ENCODE measurements at regions not wholly inside any gene's neighbourhood (a gene's known extent, or its start where the extent isn't known, plus 50 kb on each side); places are given as distances from the start of the nearest gene placed in this dataset.

DNA sequence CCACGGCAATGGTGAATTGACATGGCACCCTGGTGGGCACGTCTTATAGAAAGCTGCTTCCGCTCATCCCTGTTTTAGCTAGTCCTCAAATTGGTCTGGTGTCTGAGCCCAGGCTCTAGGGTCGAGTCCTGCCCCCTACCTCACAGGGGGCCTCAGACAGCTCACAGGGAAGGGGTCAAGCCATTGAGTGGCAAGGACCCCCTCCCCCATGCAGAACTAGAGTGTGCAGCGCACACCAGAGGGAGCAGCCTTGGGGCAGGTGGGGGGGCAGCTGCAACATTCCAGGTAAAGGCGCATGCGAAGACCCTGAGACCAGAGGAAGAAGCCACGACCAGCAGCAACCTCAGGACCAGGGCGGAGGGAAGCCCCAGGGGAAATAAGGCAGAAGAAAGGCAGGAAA, 240.4 kb upstream of the PPP2R2D start:
- H3K27ac ChIP-seq: no peak overlapping the region
- ChIA-PET POLR2A (ENCODE audit: low non-redundant PET) (no interaction called here), CTCF (no interaction called here)
- DNase-seq (ENCODE audit: low spot score): no peak
- TF ChIP-seq CTCF (conservative IDR thresholded peaks at IDR 0.05; ENCODE audit: low read depth): no peak

- no peak for TF ChIP-seq CTCF (conservative IDR thresholded peaks at IDR 0.05; ENCODE audit: low read depth)
- ChIA-PET POLR2A (ENCODE audit: low non-redundant PET) (interaction anchor here (0.6 kb wide), 1 partner anchor 46 kb away, joined by 3 read pairs; no protein-coding TSS in a partner anchor), CTCF (no interaction called here)
- no peak overlapping the region for H3K27ac ChIP-seq
- no peak for DNase-seq (ENCODE audit: low spot score)
Observed at GRCh38 chr10:131662851-131663250, 238.0 kb upstream of the PPP2R2D start.

- ChIA-PET CTCF (no interaction called here), POLR2A (ENCODE audit: low non-redundant PET) (no interaction called here)
- H3K27ac ChIP-seq: no peak overlapping the region
- no peak for DNase-seq (ENCODE audit: low spot score)
- no peak for TF ChIP-seq CTCF (conservative IDR thresholded peaks at IDR 0.05; ENCODE audit: low read depth)
Observed at GRCh38 chr10:131663351-131663750, 237.5 kb upstream of the PPP2R2D start.

DNA sequence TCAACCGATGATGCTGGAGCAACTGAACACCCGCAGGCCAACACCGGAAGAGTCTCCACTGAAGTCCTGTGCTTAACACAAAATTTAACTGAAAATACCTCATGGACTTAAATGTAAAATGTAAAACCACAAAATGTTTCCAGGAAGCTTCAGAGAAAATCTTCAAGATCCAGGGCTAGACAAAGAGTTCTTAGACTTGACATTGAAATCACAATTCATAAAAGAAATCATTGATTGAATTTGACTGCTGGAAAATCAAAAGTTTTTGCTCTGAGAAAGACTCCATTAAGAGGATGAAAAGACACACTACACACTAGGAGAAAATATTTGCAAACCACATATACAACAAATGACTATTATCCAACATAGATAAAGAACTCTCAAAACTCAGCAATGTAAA, 234.7 kb upstream of the PPP2R2D start:
- TF ChIP-seq CTCF (conservative IDR thresholded peaks at IDR 0.05; ENCODE audit: low read depth): no peak
- H3K27ac ChIP-seq: no peak overlapping the region
- POLR2A ChIA-PET (ENCODE audit: low non-redundant PET): no interaction called here
- no peak for DNase-seq (ENCODE audit: low spot score)
- CTCF ChIA-PET: no interaction called here

DNA sequence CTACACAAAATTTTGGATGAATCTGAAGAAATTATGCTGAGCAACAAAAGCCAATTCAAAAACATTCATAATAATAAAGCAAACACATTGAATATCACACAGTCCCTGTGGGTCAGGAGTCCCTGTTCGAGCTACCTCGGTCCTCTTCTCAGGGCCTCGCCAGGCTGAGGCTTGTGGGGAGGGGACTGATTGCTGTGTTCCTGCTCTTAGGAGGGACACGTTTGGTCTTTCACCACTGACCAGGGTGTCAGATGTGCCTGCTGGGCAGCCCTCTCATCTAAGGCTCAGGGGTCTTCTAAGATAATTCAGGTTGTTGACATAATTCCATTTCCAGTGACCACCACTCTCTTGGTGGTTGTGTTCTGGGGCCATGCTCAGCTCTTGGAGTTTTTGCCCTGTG, 233.8 kb upstream of the PPP2R2D start:
- CTCF ChIA-PET: no interaction called here
- POLR2A ChIA-PET (ENCODE audit: low non-redundant PET): no interaction called here
- no peak for TF ChIP-seq CTCF (conservative IDR thresholded peaks at IDR 0.05; ENCODE audit: low read depth)
- DNase-seq (ENCODE audit: low spot score): no peak
- no peak overlapping the region for H3K27ac ChIP-seq

DNA sequence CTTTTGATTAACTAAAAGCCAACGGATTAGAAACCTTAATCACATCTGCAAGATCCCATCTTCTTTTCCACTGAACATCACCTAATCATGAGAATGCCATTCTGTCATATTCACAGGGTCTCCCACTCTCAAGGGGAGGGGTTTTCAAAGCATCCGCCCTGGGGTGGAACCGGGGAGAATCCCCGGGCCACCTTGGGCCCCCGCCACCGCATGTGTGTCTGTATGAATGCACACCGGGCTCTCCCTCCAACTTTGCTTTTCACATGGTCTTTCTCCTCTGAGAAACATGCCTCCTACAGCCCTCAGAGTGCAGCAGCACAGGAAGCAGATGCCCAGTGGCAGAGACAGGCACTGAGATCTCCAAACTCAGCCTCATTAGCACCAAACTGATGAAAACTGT, 233.2 kb upstream of the PPP2R2D start:
- DNase-seq (ENCODE audit: low spot score): no peak
- ChIA-PET POLR2A (ENCODE audit: low non-redundant PET) (no interaction called here), CTCF (no interaction called here)
- no peak for TF ChIP-seq CTCF (conservative IDR thresholded peaks at IDR 0.05; ENCODE audit: low read depth)
- H3K27ac ChIP-seq: no peak overlapping the region

DNA sequence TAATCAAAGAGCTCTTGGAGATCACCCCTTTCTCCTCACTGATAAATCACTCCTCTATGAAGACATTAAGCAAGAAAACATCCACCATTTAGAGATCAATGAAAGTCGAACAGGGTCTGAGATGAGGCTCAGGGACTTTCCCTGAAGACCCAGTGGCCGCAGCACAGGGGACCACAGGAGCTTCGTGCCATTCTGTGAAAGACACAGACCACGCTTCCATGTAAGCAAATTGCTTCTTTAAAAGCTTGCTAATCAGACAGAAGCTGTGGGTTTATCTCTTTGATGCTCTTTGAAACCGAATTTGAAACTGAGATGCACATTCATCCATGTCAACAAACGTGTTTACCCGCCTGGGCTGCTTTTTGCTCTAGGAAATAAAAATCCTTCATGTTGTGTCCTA, 231.9 kb upstream of the PPP2R2D start:
- POLR2A ChIA-PET (ENCODE audit: low non-redundant PET): no interaction called here
- no peak overlapping the region for H3K27ac ChIP-seq
- CTCF ChIA-PET: interaction anchor here (0.6 to 0.7 kb wide), 4 partner anchors 12 to 489 kb away, joined by 3 to 5 read pairs (median 3); no protein-coding TSS in a partner anchor
- TF ChIP-seq CTCF (conservative IDR thresholded peaks at IDR 0.05; ENCODE audit: low read depth): no peak
- no peak for DNase-seq (ENCODE audit: low spot score)
